ENCODE measurements at regions not wholly inside any gene's neighbourhood (a gene's known extent, or its start where the extent isn't known, plus 50 kb on each side); places are given as distances from the start of the nearest gene placed in this dataset.
"Not testable (repeated sequence)": the region's sequence is repeated elsewhere in the genome, so short reads cannot be mapped to it uniquely, and the experiment has no call there.

DNA sequence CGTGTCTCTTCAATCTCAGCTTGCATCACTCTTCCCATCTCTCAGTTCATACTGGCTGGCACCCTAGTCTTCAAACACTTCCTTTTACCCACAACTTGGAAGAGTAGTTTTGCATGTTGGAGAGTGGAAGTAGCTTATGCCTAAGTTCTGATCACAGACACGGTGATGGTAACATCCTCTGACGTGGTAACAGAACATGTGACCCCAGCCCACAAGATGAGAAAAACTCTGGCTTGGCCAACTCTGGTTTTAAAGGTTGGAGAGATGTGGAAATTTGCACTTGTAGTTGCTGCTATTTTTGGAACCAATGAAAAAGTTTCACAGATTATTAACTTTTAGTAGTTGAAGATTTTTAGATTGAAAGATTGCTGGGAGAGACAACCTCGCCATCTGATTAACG lies 155.4 kb upstream of the SLC35G4 start:
- DNase-seq: no peak

- DNase-seq: not testable (repeated sequence)
Observed at GRCh38 chr18:11444169-11444568, 165.2 kb upstream of the SLC35G4 start.

DNA sequence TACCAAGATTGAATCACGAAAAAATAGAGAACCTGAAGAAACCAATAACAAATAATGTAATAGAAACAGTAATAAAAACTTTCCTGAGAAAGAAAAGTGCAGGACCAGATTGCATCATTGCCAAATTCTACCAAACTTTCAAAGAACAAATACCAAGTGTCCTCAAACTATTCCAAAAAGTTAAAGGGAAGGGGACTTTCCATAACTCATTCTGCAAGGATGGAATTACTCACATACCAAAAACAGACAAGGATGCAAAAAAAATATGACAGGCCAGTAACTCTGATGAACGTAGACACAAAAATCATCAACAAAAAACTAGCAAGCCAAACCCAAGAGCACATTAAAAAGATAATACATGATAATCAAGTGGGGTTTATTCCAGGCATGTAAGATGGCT lies 172.3 kb upstream of the SLC35G4 start:
- DNase-seq: no peak

DNA sequence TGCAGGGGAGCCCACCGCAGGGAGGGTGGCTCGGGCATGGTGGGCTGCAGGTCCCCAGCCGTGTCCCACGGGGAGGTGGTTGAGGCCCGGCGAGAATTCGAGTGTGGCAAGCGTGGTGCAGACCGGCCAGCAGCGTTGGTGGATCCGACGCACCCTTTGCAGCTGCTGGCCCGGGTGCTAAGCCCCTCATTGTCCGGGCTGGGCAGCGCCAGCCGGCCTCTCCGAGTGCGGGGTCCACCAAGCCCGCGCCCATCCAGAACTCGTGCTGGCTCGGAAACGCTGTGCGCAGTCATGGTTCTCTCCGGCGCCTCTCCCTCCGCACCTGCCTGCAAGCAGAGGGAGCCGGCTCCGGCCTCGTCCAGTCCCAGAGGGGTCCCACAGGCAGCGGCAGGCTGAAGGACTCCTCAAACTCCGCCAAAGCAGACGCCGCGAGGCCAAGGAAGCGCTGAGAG lies 177.0 kb upstream of the SLC35G4 start:
- no peak for DNase-seq

DNA sequence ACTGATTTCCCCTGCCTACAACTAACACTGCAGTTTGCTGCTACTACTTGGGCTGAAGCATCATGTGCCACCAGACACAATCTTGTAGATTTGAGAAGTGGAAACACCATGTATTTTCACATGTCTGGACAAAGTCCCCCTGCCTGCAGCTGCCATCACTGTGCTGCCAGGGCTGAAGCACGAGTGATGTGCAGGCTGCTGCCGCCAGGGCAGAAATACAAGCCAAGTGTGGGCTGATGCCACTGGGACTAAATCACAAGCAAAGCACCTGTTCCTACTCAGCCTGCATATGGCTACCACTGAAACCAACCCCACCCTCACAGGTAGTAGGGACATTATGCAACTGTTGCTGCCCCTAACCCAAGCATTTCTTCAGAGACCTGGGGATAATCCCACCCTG lies 179.5 kb upstream of the SLC35G4 start:
- no peak for DNase-seq

GRCh38 chr18:11425211-11425610 lies 184.2 kb upstream of the SLC35G4 start:
- no peak for DNase-seq

DNA sequence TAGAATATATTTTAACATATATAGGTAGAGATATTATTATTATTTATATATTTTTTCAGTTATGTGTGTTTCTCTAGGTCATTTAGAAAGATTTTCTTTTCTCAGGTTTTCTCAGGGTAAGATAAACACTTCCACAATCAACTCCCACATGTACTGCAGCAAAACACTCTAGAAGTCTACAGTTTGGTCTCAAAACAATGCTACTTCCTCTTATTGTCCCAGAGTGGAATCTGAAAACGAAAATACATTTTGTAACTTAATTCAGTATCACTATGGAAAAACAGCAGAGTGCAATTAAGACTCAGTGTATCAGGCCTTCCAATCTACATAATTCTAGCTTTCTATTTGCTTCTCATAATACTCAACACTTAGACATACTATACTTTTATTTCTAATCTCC lies 190.1 kb upstream of the SLC35G4 start:
- no peak for DNase-seq

- no peak for DNase-seq
Observed at GRCh38 chr18:11412811-11413210, 196.6 kb upstream of the SLC35G4 start.

DNA sequence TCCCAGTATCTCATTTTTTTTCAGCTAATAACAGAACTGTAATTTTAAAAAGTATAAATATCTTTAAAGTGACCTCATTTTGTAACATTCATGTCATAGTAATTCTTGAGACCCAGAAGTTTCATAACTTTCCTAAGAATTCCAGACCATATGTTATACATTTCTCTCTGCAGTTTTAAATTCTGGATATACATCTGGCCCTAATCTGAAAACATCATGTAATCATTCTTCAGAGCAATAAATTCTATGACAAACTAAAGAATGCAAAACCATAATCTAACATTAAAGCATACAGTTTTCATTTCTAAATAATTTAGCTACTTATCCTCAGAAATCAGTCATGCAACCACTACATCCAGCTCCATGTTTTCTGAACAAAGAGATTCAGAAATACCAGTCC lies 198.3 kb upstream of the SLC35G4 start:
- no peak for DNase-seq

DNA sequence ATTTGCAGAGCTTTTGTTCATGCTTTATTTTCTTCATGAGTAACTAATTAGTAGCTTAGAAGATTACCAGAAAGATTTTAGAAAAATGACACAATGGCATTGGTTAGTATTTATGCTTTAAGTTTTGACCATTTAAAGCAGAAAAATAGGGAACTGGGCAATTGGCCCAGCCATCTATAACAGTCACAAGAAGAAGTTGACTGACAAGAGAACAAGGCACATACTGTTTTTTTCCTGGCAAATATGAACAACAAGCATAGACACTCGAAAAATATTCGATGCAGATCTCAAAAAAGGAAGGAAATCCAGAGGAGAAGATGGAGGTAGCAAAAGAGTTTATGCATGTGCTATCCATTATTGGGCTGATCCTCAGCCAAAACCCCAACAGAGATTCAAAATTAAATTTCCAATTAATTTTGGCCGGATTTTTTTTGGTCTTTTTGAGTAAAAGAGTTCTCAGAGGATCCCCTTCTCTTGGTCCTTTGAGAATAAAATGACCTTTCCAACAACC lies 200.8 kb upstream of the SLC35G4 start:
- DNase-seq: no peak

DNA sequence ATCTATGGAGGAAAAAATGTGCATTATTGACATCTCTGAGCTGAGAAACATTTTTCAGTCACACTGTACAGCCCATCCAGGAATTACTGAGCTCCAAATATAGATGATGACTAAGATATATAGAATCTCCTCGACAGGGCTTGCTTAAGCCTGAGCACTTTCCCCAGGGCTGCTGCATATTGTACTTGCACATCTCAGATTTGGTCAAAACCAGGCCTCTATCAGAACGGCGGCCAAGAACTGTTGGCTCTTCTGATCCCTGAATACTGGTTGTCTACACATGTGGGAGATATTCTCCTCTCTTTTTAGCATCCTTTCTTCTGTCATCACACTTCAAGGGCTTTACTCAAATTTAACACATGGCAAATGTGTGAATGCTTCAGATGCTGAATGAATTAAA lies 201.5 kb upstream of the SLC35G4 start:
- DNase-seq: no peak

DNA sequence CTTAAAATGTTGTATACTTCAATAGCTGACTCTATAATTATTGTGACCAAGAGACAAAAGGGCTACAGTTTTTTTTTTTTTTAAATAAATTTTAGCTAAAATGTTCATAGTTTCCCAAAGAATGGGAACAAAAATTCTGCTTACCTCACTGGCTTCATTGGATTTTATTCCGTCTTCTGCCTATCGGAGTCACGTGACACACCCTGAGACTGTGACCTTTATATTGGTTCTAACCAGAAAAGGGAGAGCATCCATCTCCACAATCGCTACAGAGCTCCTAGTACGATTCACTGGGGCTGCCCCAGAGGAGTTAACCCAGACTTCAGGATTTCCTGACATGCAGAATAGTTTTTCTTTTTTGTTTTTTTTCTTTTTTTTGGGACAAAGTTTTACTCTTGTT lies 203.6 kb upstream of the SLC35G4 start:
- no peak for DNase-seq

GRCh38 chr18:11400703-11401102 lies 208.7 kb upstream of the SLC35G4 start:
- no peak for DNase-seq

GRCh38 chr18:11398625-11399024 lies 210.8 kb upstream of the SLC35G4 start:
- DNase-seq: no peak

- DNase-seq: no peak
Observed at GRCh38 chr18:11392980-11393885, 216.2 kb upstream of the SLC35G4 start.

GRCh38 chr18:11392292-11392691 lies 217.1 kb upstream of the SLC35G4 start:
- no peak for DNase-seq

DNA sequence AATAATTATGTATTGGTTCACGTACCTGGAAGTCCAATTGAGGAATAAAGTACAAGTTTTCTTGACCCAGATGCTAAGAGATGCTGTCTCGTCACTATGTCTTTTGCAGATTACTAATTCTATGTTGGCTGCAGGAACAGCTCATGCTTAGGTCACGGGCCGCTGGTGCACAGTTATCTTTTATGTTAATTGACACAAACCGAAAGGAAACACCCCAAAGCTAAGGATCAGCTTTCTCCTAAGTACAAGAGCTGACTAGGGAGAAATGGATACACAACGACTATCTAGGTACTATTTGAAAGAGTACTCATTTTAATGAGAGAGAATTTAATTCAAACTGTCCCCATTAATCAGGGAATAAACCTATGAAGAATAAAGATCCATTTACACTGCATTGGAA lies 217.7 kb upstream of the SLC35G4 start:
- DNase-seq: no peak

- no peak for DNase-seq
Observed at GRCh38 chr18:11388755-11389680, 220.4 kb upstream of the SLC35G4 start.

- no peak for DNase-seq
Observed at GRCh38 chr18:11387880-11388279, 221.5 kb upstream of the SLC35G4 start.

GRCh38 chr18:11383381-11383780 lies 226.0 kb upstream of the SLC35G4 start:
- DNase-seq: no peak

GRCh38 chr18:11380968-11381367 lies 228.4 kb upstream of the SLC35G4 start:
- no peak for DNase-seq

DNA sequence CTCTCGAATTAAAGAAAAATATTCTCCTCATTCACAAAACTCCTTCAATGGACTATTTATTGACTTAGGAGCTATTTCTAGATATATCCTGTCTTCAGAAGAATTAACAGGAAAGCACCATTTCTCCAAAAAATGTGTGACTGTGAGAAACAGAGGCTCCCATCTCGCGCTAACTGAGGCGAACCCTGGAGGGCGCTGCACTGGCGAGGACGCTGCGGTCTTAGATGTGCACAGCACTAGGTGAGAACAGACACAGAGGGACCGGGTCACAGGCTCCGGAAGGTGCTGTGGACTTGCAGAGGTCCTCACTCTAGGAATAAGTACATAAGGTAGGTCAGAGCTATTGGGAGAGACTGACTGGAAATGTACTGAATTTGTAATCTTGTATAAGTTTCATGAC lies 229.7 kb upstream of the SLC35G4 start:
- no peak for DNase-seq

GRCh38 chr18:11377766-11378540 lies 228.6 kb upstream of the PIEZO2 start:
- DNase-seq: no peak

All from SIG-M5 (cell line).